ENCODE measurements at regions not wholly inside any gene's neighbourhood (a gene's known extent, or its start where the extent isn't known, plus 50 kb on each side); places are given as distances from the start of the nearest gene placed in this dataset.

DNA sequence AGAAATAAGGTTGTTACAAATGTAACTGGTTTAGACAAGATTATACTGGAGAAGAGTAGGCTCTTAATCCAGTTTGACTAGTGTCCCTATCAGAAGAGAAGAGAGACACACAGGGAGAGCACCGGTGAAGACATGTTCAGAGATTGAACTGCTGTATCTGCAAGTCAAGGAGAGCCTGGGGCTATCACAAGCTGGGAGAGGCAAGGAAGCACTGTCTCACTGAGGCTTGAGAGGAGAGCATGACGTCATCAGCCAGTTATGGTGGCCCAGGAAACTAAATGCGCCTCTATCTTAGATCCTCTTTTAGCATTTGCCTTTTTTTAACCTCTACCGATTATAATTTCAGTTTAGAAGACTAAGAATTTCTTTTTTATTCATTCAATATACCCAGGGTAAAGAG is 583.4 kb downstream of the TRAM1L1 start:
- no peak overlapping the region for H3K9ac ChIP-seq (ENCODE audit: low read depth in 1 of 3, low read length in 3 of 3)
- H3K27ac ChIP-seq (ENCODE audit: low read depth, low read length), result no peak overlapping the region
- H3K4me3 ChIP-seq (ENCODE audit: low read length in 3 of 3), result no peak overlapping the region
- no peaks in the 10 kb centered on the region for H3K36me3 ChIP-seq (ENCODE audit: control insufficient read depth in 3 of 3, insufficient read depth in 3 of 3, low read length in 3 of 3)
- H3K9me3 ChIP-seq (ENCODE audit: control insufficient read depth in 3 of 3, low read length in 3 of 3), result no peaks in the 10 kb centered on the region
- no peaks in the 10 kb centered on the region for H3K4me1 ChIP-seq (ENCODE audit: control insufficient read depth in 3 of 3, insufficient read depth in 3 of 3, low read length in 3 of 3)
- no peaks in the 10 kb centered on the region for H3K27me3 ChIP-seq (ENCODE audit: control insufficient read depth in 3 of 3, insufficient read depth in 3 of 3, low read length in 3 of 3)

DNA sequence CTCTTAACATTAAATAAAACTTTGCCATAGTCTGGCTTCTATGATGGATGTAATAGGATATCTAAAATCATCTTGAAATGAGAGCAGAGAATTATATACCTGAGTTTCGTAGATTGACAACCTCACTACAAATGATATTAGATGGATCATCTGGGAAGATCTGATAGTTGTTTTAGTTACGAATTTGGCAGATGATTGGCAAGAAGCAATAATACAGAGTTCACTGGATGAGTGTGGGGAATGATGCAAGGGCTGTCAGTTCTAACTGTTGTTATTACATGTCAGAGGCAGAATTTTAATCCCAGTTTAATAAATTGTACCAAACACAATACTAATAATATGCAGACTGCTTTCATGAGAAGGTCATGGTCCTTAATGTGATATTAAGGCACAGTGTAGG is 585.2 kb downstream of the TRAM1L1 start:
- H3K36me3 ChIP-seq (ENCODE audit: control insufficient read depth in 3 of 3, insufficient read depth in 3 of 3, low read length in 3 of 3), result no peaks in the 10 kb centered on the region
- no peak overlapping the region for H3K4me3 ChIP-seq (ENCODE audit: low read length in 3 of 3)
- H3K9me3 ChIP-seq (ENCODE audit: control insufficient read depth in 3 of 3, low read length in 3 of 3), result no peaks in the 10 kb centered on the region
- no peak overlapping the region for H3K9ac ChIP-seq (ENCODE audit: low read depth in 1 of 3, low read length in 3 of 3)
- no peaks in the 10 kb centered on the region for H3K27me3 ChIP-seq (ENCODE audit: control insufficient read depth in 3 of 3, insufficient read depth in 3 of 3, low read length in 3 of 3)
- H3K4me1 ChIP-seq (ENCODE audit: control insufficient read depth in 3 of 3, insufficient read depth in 3 of 3, low read length in 3 of 3), result no peaks in the 10 kb centered on the region
- H3K27ac ChIP-seq (ENCODE audit: low read depth, low read length), result no peak overlapping the region

DNA sequence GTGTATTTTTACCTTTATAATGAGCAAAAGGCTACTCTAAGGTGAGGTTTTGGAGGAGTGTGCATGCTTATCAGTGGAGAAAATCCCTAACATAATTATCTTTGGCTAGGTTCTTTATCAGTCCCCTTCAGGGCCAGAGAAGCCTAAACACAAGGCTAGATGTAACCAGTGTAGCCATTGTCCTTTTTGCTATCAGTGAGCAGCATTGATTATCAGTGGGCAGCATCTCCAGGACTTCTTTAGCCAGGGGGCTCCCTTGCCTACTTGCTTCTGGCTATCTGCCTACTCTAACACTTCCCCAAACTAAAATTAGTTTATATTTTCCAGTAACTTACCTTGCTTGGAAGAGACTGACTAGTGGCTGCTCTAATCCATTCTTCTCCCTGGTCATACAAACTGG is 595.6 kb downstream of the TRAM1L1 start:
- Histone ChIP-seq H3K4me1 (ENCODE audit: control insufficient read depth in 3 of 3, insufficient read depth in 3 of 3, low read length in 3 of 3) (no peaks in the 10 kb centered on the region), H3K9me3 (ENCODE audit: control insufficient read depth in 3 of 3, low read length in 3 of 3) (no peaks in the 10 kb centered on the region), H3K27ac (ENCODE audit: low read depth, low read length) (no peak overlapping the region), H3K27me3 (ENCODE audit: control insufficient read depth in 3 of 3, insufficient read depth in 3 of 3, low read length in 3 of 3) (no peaks in the 10 kb centered on the region), H3K36me3 (ENCODE audit: control insufficient read depth in 3 of 3, insufficient read depth in 3 of 3, low read length in 3 of 3) (no peaks in the 10 kb centered on the region), H3K4me3 (ENCODE audit: low read length in 3 of 3) (no peak overlapping the region), H3K9ac (ENCODE audit: low read depth in 1 of 3, low read length in 3 of 3) (no peak overlapping the region)

DNA sequence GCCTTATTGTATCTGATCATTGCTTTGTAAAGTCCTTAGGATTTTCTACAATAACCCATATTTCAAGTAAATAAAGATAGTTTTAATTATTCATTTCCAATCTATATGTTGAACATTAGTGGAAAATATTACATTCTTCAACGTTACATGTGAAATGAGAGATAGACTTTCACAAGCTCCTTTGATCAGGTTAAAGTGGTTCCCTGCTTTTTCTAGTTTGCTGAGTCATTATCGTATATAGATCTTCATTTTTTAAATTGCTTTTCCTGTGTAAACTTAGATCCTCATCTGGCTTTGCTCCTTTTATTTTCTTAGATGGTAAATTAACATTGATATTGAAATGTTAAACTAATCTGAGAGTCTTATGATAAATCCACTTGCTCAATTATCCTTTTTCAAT is 599.0 kb downstream of the TRAM1L1 start:
- H3K4me1 ChIP-seq (ENCODE audit: control insufficient read depth in 3 of 3, insufficient read depth in 3 of 3, low read length in 3 of 3), result no peaks in the 10 kb centered on the region

DNA sequence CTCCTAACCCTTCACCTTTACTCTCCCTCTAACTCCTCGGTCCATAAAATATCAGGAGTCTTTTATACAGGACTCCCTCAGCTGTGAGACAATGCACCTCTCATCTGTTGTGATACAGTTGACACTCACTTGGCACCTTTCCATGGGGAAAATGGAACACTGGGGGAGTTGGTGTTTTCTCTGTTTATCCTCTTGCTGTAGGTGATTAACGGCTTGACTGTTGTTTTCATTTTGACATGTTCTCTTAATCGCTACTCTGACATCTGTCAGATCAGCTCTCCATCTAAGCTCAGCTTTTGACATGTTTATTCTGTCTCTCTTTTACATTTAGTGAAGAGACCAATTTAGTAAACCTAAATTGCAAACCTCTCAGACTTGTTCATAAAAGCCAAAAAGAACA is 604.8 kb downstream of the TRAM1L1 start:
- peaks cover 0 to 6% (median 2%) of the 10 kb centered on the region in 3 donors for H3K9me3 ChIP-seq (ENCODE audit: control insufficient read depth in 3 of 3, low read length in 3 of 3)
- H3K9ac ChIP-seq (ENCODE audit: low read depth in 1 of 3, low read length in 3 of 3), result no peak overlapping the region
- H3K4me1 ChIP-seq (ENCODE audit: control insufficient read depth in 3 of 3, insufficient read depth in 3 of 3, low read length in 3 of 3), result no peaks in the 10 kb centered on the region
- H3K27ac ChIP-seq (ENCODE audit: low read depth, low read length), result no peak overlapping the region
- H3K36me3 ChIP-seq (ENCODE audit: control insufficient read depth in 3 of 3, insufficient read depth in 3 of 3, low read length in 3 of 3), result no peaks in the 10 kb centered on the region
- no peak overlapping the region for H3K4me3 ChIP-seq (ENCODE audit: low read length in 3 of 3)
- H3K27me3 ChIP-seq (ENCODE audit: control insufficient read depth in 3 of 3, insufficient read depth in 3 of 3, low read length in 3 of 3), result no peaks in the 10 kb centered on the region

More for the DNA sequence above, 599.0 kb downstream of the TRAM1L1 start:
- no peaks in the 10 kb centered on the region for H3K9me3 ChIP-seq (ENCODE audit: control insufficient read depth in 3 of 3, low read length in 3 of 3)
- H3K9ac ChIP-seq (ENCODE audit: low read depth in 1 of 3, low read length in 3 of 3), result no peak overlapping the region
- no peaks in the 10 kb centered on the region for H3K36me3 ChIP-seq (ENCODE audit: control insufficient read depth in 3 of 3, insufficient read depth in 3 of 3, low read length in 3 of 3)
- H3K27me3 ChIP-seq (ENCODE audit: control insufficient read depth in 3 of 3, insufficient read depth in 3 of 3, low read length in 3 of 3), result no peaks in the 10 kb centered on the region
- H3K4me3 ChIP-seq (ENCODE audit: low read length in 3 of 3), result no peak overlapping the region
- no peak overlapping the region for H3K27ac ChIP-seq (ENCODE audit: low read depth, low read length)

DNA sequence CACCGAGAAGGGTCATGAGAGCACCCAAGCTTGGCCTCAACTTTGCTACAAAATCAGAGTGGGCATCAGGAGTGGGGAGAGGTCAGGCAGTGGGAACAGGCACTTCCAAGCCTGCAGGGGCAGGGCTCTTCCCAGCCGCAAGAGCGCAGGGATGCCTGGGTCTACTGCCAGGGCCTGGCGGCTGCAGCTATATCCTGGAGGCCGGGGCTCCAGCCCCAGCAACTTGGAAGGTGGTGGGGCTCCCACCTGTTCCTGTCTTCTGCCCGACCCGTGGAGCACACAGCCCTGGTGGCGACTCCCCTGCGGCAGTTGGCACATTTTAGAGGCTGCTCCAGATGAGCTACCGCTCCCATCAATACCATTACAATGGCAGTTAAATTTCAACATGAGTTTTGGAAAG is 607.0 kb downstream of the TRAM1L1 start:
- Histone ChIP-seq H3K9me3 (ENCODE audit: control insufficient read depth in 3 of 3, low read length in 3 of 3) (peaks cover 0 to 6% (median 2%) of the 10 kb centered on the region in 3 donors), H3K27ac (ENCODE audit: low read depth, low read length) (no peak overlapping the region), H3K36me3 (ENCODE audit: control insufficient read depth in 3 of 3, insufficient read depth in 3 of 3, low read length in 3 of 3) (no peaks in the 10 kb centered on the region), H3K9ac (ENCODE audit: low read depth in 1 of 3, low read length in 3 of 3) (no peak overlapping the region), H3K4me1 (ENCODE audit: control insufficient read depth in 3 of 3, insufficient read depth in 3 of 3, low read length in 3 of 3) (no peaks in the 10 kb centered on the region), H3K4me3 (ENCODE audit: low read length in 3 of 3) (no peak overlapping the region), H3K27me3 (ENCODE audit: control insufficient read depth in 3 of 3, insufficient read depth in 3 of 3, low read length in 3 of 3) (no peaks in the 10 kb centered on the region)

DNA sequence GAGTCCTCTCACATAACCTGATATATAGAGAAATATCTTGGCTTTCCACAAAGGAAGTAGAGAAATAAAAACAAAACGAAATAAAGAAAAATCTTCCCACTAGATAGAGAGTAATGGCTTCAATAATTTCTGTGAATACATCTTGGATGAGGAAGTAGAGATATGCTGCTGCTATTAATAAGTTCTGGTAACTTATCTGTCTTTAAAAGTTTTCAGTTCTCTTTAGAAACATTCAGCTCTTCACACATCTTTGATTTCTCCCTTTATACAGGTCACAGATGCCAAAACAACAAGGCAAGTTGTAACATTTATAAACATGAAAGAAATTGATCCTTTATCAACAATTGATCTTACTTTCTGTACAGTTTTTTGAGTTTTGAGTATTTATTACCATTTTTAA is 615.8 kb downstream of the TRAM1L1 start:
- H3K27me3 ChIP-seq (ENCODE audit: control insufficient read depth in 3 of 3, insufficient read depth in 3 of 3, low read length in 3 of 3), result no peaks in the 10 kb centered on the region
- no peak overlapping the region for H3K27ac ChIP-seq (ENCODE audit: low read depth, low read length)
- H3K4me3 ChIP-seq (ENCODE audit: low read length in 3 of 3), result no peak overlapping the region
- H3K36me3 ChIP-seq (ENCODE audit: control insufficient read depth in 3 of 3, insufficient read depth in 3 of 3, low read length in 3 of 3), result no peaks in the 10 kb centered on the region
- H3K4me1 ChIP-seq (ENCODE audit: control insufficient read depth in 3 of 3, insufficient read depth in 3 of 3, low read length in 3 of 3), result no peaks in the 10 kb centered on the region
- H3K9me3 ChIP-seq (ENCODE audit: control insufficient read depth in 3 of 3, low read length in 3 of 3), result no peaks in the 10 kb centered on the region
- H3K9ac ChIP-seq (ENCODE audit: low read depth in 1 of 3, low read length in 3 of 3), result no peak overlapping the region

DNA sequence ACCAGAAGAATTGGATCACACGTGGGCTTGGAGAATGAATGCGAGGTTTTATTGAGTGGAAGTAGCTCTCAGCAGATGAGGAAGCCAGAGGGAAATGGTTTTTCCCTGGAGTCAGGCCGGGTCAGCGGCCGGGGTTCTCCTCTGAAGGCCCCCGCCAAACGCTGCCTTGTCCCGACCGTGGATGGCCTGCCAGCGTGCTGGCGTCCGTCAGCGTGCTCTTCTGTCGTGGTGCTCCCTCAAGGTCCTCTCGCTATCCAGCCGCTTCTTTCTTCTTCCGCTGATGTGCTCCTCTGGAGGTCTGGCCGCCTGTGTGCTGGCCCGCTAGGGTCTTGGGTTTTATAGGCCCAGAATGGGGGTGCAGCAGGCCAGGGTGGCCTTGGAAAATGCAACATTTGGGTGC is 632.2 kb downstream of the TRAM1L1 start:
- Histone ChIP-seq H3K36me3 (ENCODE audit: control insufficient read depth in 3 of 3, insufficient read depth in 3 of 3, low read length in 3 of 3) (no peaks in the 10 kb centered on the region), H3K27me3 (ENCODE audit: control insufficient read depth in 3 of 3, insufficient read depth in 3 of 3, low read length in 3 of 3) (no peaks in the 10 kb centered on the region), H3K9ac (ENCODE audit: low read depth in 1 of 3, low read length in 3 of 3) (no peak overlapping the region), H3K4me1 (ENCODE audit: control insufficient read depth in 3 of 3, insufficient read depth in 3 of 3, low read length in 3 of 3) (no peaks in the 10 kb centered on the region), H3K4me3 (ENCODE audit: low read length in 3 of 3) (no peak overlapping the region), H3K27ac (ENCODE audit: low read depth, low read length) (no peak overlapping the region), H3K9me3 (ENCODE audit: control insufficient read depth in 3 of 3, low read length in 3 of 3) (no peaks in the 10 kb centered on the region)

DNA sequence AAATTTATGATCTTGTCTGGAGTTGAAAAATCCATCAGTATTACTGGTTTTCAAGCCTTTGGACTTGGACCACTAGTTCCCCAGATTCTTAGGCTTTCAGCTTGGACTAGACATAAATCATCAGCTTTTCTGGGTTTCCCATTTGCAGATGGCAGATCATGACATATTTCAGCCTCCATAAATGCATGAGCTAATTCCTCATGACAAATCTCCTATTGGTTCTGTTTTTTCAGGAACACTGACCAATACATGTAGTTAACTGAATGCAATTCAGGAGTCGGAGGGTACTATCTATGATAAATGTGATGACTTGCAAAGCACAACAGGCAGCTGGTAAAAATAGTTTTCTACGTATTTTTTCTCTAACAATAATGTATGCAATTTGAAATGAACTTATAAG is 635.6 kb downstream of the TRAM1L1 start:
- no peaks in the 10 kb centered on the region for H3K9me3 ChIP-seq (ENCODE audit: control insufficient read depth in 3 of 3, low read length in 3 of 3)

DNA sequence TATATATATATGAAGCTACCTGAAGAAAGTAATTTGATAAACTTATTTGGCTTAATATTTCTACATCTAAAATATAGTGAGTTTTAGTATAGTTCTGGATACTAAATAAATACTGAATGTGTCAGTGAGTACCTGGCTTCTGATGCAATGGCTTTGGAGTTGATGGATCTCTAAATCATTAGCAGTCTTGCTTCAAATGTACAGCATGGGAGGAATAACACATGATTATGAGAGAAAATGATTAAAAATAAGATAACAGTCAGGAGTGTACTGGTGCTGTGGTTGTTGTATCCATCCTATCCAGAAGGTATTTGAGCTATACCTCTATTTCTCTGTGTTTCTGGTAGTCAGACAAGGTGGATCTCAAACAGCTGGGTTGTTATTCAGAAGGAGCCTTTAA is 641.3 kb downstream of the TRAM1L1 start:
- Histone ChIP-seq H3K27me3 (ENCODE audit: control insufficient read depth in 3 of 3, insufficient read depth in 3 of 3, low read length in 3 of 3) (no peaks in the 10 kb centered on the region), H3K4me3 (ENCODE audit: low read length in 3 of 3) (no peak overlapping the region), H3K9me3 (ENCODE audit: control insufficient read depth in 3 of 3, low read length in 3 of 3) (no peaks in the 10 kb centered on the region), H3K36me3 (ENCODE audit: control insufficient read depth in 3 of 3, insufficient read depth in 3 of 3, low read length in 3 of 3) (no peaks in the 10 kb centered on the region), H3K27ac (ENCODE audit: low read depth, low read length) (no peak overlapping the region), H3K4me1 (ENCODE audit: control insufficient read depth in 3 of 3, insufficient read depth in 3 of 3, low read length in 3 of 3) (no peaks in the 10 kb centered on the region), H3K9ac (ENCODE audit: low read depth in 1 of 3, low read length in 3 of 3) (no peak overlapping the region)

More for the DNA sequence above, 635.6 kb downstream of the TRAM1L1 start:
- no peaks in the 10 kb centered on the region for H3K4me1 ChIP-seq (ENCODE audit: control insufficient read depth in 3 of 3, insufficient read depth in 3 of 3, low read length in 3 of 3)
- no peaks in the 10 kb centered on the region for H3K27me3 ChIP-seq (ENCODE audit: control insufficient read depth in 3 of 3, insufficient read depth in 3 of 3, low read length in 3 of 3)
- H3K4me3 ChIP-seq (ENCODE audit: low read length in 3 of 3), result no peak overlapping the region
- H3K9ac ChIP-seq (ENCODE audit: low read depth in 1 of 3, low read length in 3 of 3), result no peak overlapping the region
- no peaks in the 10 kb centered on the region for H3K36me3 ChIP-seq (ENCODE audit: control insufficient read depth in 3 of 3, insufficient read depth in 3 of 3, low read length in 3 of 3)
- no peak overlapping the region for H3K27ac ChIP-seq (ENCODE audit: low read depth, low read length)
